ENCODE measurements at regions not wholly inside any gene's neighbourhood (a gene's known extent, or its start where the extent isn't known, plus 50 kb on each side); places are given as distances from the start of the nearest gene placed in this dataset.

DNA sequence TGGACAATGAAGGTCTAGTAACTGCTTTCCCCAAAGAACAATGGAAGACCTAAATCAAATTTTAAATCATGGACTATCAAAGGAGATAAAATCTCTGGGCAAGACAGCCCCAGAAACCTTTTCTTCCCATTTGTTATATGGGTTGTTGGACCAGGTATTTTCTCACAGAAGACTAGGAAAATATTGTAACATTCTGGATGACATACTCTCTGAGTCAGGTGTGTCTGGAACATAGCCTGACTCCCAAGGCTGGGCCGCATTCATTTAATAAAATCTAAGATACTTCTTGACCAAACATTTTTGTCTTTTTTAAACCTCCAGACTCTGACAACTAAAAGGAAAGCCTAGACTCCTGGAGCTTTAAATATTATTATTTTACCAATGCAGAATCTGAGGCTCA is 87.9 kb downstream of the ATP23 start:
- intact Hi-C loops (cut with micrococcal nuclease) = no loop called here
- Histone ChIP-seq H3K4me3 (replicated peaks in 1 of 3; ENCODE audit: low read depth in 2 of 3, low read length in 3 of 3) (no peak overlapping the region), H3K27me3 (ENCODE audit: control insufficient read depth in 2 of 2, insufficient read depth in 2 of 2, low read length in 2 of 2) (no peaks in the 10 kb centered on the region), H3K27ac (ENCODE audit: low read depth in 1 of 2, low read length in 2 of 2) (no peak overlapping the region), H3K9ac (ENCODE audit: insufficient read depth, low read length, poor library complexity, severe bottlenecking) (no peak overlapping the region), H2AFZ (ENCODE audit: insufficient read depth, low read depth, low read length, poor library complexity, severe bottlenecking) (no peak overlapping the region), H3K4me2 (replicated peaks; ENCODE audit: extremely low read depth, low read length, poor library complexity, severe bottlenecking) (no peak overlapping the region), H3K36me3 (replicated peaks in 1 of 2; ENCODE audit: control insufficient read depth in 1 of 2, insufficient read depth in 2 of 2, low read length in 2 of 2) (no peaks in the 10 kb centered on the region), H3K79me2 (ENCODE audit: insufficient read depth, low read length) (no peaks in the 10 kb centered on the region), H4K20me1 (ENCODE audit: insufficient read depth, low read length) (no peaks in the 10 kb centered on the region), H3K9me3 (replicated peaks in 1 of 2; ENCODE audit: control insufficient read depth in 1 of 2, insufficient read depth in 1 of 2, low read length in 2 of 2) (peaks cover 5 to 20% of the 10 kb centered on the region in 2 donors), H3K4me1 (ENCODE audit: control insufficient read depth in 1 of 2, insufficient read depth in 2 of 2, low read length in 2 of 2) (no peaks in the 10 kb centered on the region)
- no peak for DNase-seq
- Mint-ChIP-seq H3K27me3 (ENCODE audit: low read depth in 3 of 3) (peaks cover 0 to 1% (median 0%) of the 10 kb centered on the region in 3 donors), H3K36me3 (no peaks in the 10 kb centered on the region), H3K4me1 (no peaks in the 10 kb centered on the region), H3K9me3 (peaks cover 4 to 27% (median 19%) of the 10 kb centered on the region in 7 donors), H3K4me3 (no peak overlapping the region), H3K27ac (no peak overlapping the region)
- WGBS (ENCODE audit: insufficient coverage) = no CpG with 5 or more reads among the region's 1 CpG
- TF ChIP-seq, protein P1, sequence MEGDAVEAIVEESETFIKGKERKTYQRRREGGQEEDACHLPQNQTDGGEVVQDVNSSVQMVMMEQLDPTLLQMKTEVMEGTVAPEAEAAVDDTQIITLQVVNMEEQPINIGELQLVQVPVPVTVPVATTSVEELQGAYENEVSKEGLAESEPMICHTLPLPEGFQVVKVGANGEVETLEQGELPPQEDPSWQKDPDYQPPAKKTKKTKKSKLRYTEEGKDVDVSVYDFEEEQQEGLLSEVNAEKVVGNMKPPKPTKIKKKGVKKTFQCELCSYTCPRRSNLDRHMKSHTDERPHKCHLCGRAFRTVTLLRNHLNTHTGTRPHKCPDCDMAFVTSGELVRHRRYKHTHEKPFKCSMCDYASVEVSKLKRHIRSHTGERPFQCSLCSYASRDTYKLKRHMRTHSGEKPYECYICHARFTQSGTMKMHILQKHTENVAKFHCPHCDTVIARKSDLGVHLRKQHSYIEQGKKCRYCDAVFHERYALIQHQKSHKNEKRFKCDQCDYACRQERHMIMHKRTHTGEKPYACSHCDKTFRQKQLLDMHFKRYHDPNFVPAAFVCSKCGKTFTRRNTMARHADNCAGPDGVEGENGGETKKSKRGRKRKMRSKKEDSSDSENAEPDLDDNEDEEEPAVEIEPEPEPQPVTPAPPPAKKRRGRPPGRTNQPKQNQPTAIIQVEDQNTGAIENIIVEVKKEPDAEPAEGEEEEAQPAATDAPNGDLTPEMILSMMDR (IDR thresholded peaks at IDR 0.05) = no peak

DNA sequence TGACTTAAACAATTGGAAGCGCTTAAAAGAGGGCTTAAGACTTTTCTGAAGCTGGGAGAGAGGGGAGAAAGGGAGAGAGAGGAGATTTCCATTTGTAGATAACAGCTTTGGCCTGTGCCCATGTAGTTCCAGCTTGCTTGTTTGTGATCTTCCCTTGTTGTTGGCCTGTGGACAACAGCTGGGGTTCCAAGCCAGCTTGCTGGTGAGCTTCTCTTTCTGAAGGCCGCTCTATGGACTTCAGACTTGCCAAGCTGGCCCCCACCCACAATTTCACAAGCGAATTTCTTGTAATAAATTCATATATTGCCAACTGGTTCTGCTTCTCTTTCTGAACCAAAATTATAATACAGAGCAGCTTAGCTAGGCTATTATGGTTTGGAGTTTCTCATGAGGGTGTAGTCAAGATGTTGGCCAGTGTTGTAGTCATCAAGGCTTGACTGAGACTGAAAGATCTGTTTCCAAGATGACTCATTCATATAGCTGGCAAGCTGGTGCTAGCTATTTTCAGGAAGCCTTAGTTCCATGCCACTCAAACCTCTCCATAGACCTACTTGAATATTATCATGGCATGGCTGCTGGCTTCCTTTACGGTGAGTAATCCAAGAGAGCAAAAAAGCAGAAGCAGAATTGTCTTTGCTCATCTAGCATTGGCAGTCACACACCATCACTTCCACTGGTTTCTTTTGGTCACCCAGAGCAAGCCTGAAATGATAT is 89.4 kb downstream of the ATP23 start:
- intact Hi-C loops (cut with micrococcal nuclease) = no loop called here
- no peaks in the 10 kb centered on the region for H3K4me1 Mint-ChIP-seq
- H2AFZ ChIP-seq (ENCODE audit: insufficient read depth, low read depth, low read length, poor library complexity, severe bottlenecking) = no peak overlapping the region
- H3K9ac ChIP-seq (ENCODE audit: insufficient read depth, low read length, poor library complexity, severe bottlenecking) = no peak overlapping the region
- H3K4me3 ChIP-seq (replicated peaks in 1 of 3; ENCODE audit: low read depth in 2 of 3, low read length in 3 of 3) = no peak overlapping the region
- no peaks in the 10 kb centered on the region for H3K4me1 ChIP-seq (ENCODE audit: control insufficient read depth in 1 of 2, insufficient read depth in 2 of 2, low read length in 2 of 2)
- no peak overlapping the region for H3K4me3 Mint-ChIP-seq
- no peaks in the 10 kb centered on the region for H3K36me3 Mint-ChIP-seq
- no peaks in the 10 kb centered on the region for H3K27me3 ChIP-seq (ENCODE audit: control insufficient read depth in 2 of 2, insufficient read depth in 2 of 2, low read length in 2 of 2)
- no peaks in the 10 kb centered on the region for H3K27me3 Mint-ChIP-seq (ENCODE audit: low read depth in 3 of 3)
- H3K27ac Mint-ChIP-seq = no peak overlapping the region
- H3K4me2 ChIP-seq (replicated peaks; ENCODE audit: extremely low read depth, low read length, poor library complexity, severe bottlenecking) = no peak overlapping the region
- no peaks in the 10 kb centered on the region for H4K20me1 ChIP-seq (ENCODE audit: insufficient read depth, low read length)
- H3K79me2 ChIP-seq (ENCODE audit: insufficient read depth, low read length) = no peaks in the 10 kb centered on the region
- TF ChIP-seq, protein P1 (IDR thresholded peaks at IDR 0.05) = no peak
- H3K9me3 ChIP-seq (replicated peaks in 1 of 2; ENCODE audit: control insufficient read depth in 1 of 2, insufficient read depth in 1 of 2, low read length in 2 of 2) = peaks cover 16 to 31% of the 10 kb centered on the region in 2 donors
- H3K36me3 ChIP-seq (replicated peaks in 1 of 2; ENCODE audit: control insufficient read depth in 1 of 2, insufficient read depth in 2 of 2, low read length in 2 of 2) = no peaks in the 10 kb centered on the region
- WGBS (ENCODE audit: insufficient coverage) = 83% methylated on average over 2 of the region's 4 CpGs
- no peak overlapping the region for H3K27ac ChIP-seq (ENCODE audit: low read depth in 1 of 2, low read length in 2 of 2)
- DNase-seq = peak in 1 of 3 donors; percentile 12
- peaks cover 5 to 35% (median 25%) of the 10 kb centered on the region in 7 donors for H3K9me3 Mint-ChIP-seq

All from CD14-positive monocyte (primary cell).